Retinal pigment epithelial cell (primary cell): ENCODE measurements at regions not wholly inside any gene's neighbourhood (a gene's known extent, or its start where the extent isn't known, plus 50 kb on each side); places are given as distances from the start of the nearest gene placed in this dataset.

Source experiments
- DNase-seq: peaks from one replicate; pipeline ENCODE4 v3.0.0-alpha.2; 2010; ENCODE audit warnings: low read depth
- H3K4me3 ChIP-seq: 2 replicates; pipeline ENCODE4 v1.5.1; 2011; ENCODE audit warnings: mild to moderate bottlenecking, low read length, control low read depth, moderate library complexity
- CTCF ChIP-seq: conservative IDR thresholded peaks from 2 replicates; pipeline ENCODE4 v1.5.1; 2011; ENCODE audit warnings: low read depth, low read length, control low read depth, inconsistent platforms

DNA sequence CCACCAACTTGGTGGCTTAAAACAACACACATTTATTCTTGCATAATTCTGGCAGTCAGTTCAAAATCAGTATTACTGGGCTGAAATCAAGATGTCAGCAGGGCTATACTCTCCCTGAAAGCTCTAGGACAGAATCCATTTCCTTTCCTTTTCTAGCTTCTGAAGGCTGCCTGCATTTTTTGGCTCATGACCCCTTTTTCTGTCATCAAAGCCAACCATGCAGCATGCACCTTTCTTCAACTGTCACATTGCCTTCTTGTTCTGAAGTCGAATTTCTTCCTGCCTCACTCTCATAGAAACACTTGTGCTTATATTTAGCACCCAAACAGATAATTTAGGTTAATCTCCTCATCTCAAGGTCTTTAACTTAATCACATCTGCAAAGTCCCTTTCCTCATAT lies 79.8 kb upstream of the PPP1R2C start:
- no peak for TF ChIP-seq CTCF
- DNase-seq: no peak
- no peak overlapping the region for H3K4me3 ChIP-seq

DNA sequence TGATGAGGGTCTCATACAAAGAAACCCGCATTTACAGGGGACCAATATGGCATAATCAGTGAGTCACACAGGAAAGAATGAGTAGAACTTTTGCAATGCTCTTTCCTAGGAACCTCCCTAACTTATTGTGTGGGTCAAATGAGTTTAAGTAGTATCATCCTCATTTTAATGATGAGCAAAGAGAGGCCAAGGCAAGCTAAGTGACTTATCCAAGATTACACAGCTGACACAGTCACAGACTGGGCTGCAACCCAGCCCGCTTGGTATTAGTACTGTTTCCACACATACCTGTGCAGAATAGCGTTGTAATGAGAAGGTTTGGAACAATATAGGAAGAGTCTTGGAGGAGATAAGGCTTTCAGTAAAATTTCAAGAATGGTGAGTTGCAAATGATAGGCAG lies 91.0 kb upstream of the PPP1R2C start:
- DNase-seq: no peak
- no peak for TF ChIP-seq CTCF
- H3K4me3 ChIP-seq: no peak overlapping the region

DNA sequence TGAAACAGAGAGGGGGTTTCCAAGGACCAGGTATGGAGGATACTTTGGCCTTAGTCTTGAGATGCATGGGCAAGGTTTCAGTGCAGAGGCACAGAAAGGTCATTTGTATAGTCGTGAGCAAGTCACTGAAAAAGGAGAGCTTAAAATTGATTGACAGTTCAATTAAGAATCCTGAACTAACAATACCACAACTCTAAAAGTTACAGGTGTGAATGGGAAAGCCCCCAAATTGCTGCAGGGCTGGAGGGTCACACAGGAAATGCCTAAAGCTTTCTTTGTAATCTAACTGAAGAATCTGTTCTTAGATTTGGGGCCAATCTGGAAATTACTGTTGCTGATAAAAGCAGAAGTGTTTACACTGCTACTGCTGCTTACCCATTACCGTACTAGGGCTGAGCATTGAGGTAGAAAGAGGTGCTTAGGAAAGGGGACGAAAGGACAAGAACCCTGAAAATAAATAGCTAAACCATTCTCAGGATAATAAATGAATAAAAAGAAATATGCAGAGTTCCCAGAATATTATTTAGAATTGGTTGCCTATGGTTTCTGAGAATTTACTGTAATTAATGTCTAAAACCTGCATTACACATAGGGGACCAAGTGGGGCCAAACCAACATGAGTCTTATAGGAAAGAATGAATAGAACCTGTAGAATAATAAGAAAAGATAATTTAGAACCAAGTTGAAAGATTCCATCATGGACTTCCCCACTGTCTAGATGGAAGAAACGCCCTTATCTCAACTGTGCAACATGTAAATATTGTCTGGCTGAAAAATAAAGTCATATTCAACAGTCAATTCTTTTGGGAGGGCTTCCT lies 91.9 kb upstream of the PPP1R2C start:
- no peak overlapping the region for H3K4me3 ChIP-seq
- TF ChIP-seq CTCF: no peak
- no peak for DNase-seq

DNA sequence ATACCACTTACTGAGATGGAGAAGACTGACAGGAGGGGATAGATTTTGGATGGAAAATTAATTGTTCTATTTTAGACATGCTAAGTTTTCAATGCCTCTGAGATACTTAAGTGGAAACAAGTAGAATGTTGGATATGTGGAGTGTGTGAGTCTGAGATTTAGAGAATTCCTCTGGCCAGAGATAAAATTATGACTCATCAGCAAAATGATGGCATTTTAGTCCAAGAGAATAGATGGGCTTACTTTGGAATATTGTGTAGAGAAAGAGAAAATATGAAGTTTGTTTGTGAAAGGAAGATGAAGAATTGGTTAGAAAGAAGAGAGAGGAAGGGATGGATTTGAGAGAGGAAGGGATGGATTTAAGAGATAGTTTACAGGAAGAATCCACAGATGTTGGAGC lies 108.6 kb upstream of the PPP1R2C start:
- H3K4me3 ChIP-seq: no peak overlapping the region
- TF ChIP-seq CTCF: no peak
- no peak for DNase-seq

- no peak for TF ChIP-seq CTCF
- H3K4me3 ChIP-seq: no peak overlapping the region
- DNase-seq: no peak
These were observed 123.0 kb upstream of the PPP1R2C start for GRCh38 chrX:42900947-42901346.

GRCh38 chrX:42902513-42902912 lies 124.5 kb upstream of the PPP1R2C start:
- TF ChIP-seq CTCF: no peak
- no peak overlapping the region for H3K4me3 ChIP-seq
- DNase-seq: no peak

DNA sequence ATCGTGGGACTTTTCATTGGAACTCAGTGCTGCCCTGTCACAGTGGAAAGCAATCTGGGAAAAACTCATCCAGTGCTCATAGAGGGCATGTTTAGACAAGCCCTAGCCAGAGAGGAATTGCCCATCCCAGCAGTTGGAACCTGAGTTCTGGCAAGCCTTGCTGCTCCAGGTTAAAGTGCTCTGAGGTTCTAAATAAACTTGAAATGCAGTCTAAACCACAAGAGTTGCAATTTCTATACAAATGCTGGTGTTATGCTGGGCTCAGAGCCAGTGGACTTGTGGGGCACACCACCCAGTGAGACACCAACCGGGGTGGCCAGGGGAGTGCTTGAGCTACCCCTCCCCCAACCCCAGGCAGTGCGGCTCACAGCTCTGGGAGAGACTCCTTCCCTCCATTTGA lies 142.8 kb upstream of the PPP1R2C start:
- no peak overlapping the region for H3K4me3 ChIP-seq
- no peak for DNase-seq
- no peak for TF ChIP-seq CTCF
